RWPE1 (cell line): ENCODE measurements at regions not wholly inside any gene's neighbourhood (a gene's known extent, or its start where the extent isn't known, plus 50 kb on each side); places are given as distances from the start of the nearest gene placed in this dataset.

ENCODE experiments used
- CTCF ChIA-PET: fragments of 350-600 bp; sonication (Branson Sonifier 250); formaldehyde crosslinking; extraction: SDS; loops from one replicate; lab custom pipeline; 2021; lab: Yijun Ruan, JAX
- POLR2A ChIA-PET: fragments of 400-600 bp; formaldehyde crosslinking; extraction: SDS; loops from one replicate; lab custom pipeline; 2020; ENCODE audit warnings: antibody characterized with exemption; ENCODE audit not compliant: low non-redundant PET; lab: Yijun Ruan, JAX
- DNase-seq: peaks from one replicate; pipeline ENCODE4 v3.0.0; 2012; ENCODE audit warnings: low spot score
- H3K27ac ChIP-seq: fragments of 450-650 bp; 2 replicates; pipeline ENCODE4 v1.5.1; 2017
- CTCF ChIP-seq: fragments of 450-650 bp; conservative IDR thresholded peaks from 2 replicates; pipeline ENCODE4 v1.5.1; 2017; ENCODE audit warnings: low read depth, mild to moderate bottlenecking

- no peak for DNase-seq
- ChIA-PET POLR2A (no interaction called here), CTCF (interaction anchor here (0.6 kb wide), 1 partner anchor 45 kb away, joined by 3 read pairs; no protein-coding TSS in a partner anchor)
- TF ChIP-seq CTCF, result no peak
- no peak overlapping the region for H3K27ac ChIP-seq
Measured at GRCh38 chr7:68162712-68163111, 1166.1 kb downstream of the TYW1 start.

- no peak for TF ChIP-seq CTCF
- ChIA-PET POLR2A (no interaction called here), CTCF (interaction anchor here (0.6 kb wide), 1 partner anchor 94 kb away, joined by 4 read pairs; no protein-coding TSS in a partner anchor)
- H3K27ac ChIP-seq, result no peak overlapping the region
- DNase-seq, result no peak
Measured at GRCh38 chr7:68166525-68166924, 1169.9 kb downstream of the TYW1 start.

GRCh38 chr7:68173513-68173912, 1176.9 kb downstream of the TYW1 start:
- POLR2A ChIA-PET, result no interaction called here
- CTCF ChIA-PET, result no interaction called here
- TF ChIP-seq CTCF, result no peak
- no peak for DNase-seq
- H3K27ac ChIP-seq, result no peak overlapping the region

GRCh38 chr7:68176974-68177373, 1180.3 kb downstream of the TYW1 start:
- ChIA-PET CTCF (interaction anchor here (0.6 to 0.8 kb wide), 2 partner anchors 624 to 750 kb away, joined by 3 read pairs; no protein-coding TSS in a partner anchor), POLR2A (no interaction called here)
- no peak overlapping the region for H3K27ac ChIP-seq
- TF ChIP-seq CTCF, result no peak
- DNase-seq, result peak; percentile 7

- H3K27ac ChIP-seq, result no peak overlapping the region
- ChIA-PET CTCF (interaction anchor here (0.7 kb wide), 1 partner anchor 336 kb away, joined by 3 read pairs; no protein-coding TSS in a partner anchor), POLR2A (no interaction called here)
- no peak for DNase-seq
- no peak for TF ChIP-seq CTCF
Measured at GRCh38 chr7:68180761-68181160, 1184.1 kb downstream of the TYW1 start.

- no peak overlapping the region for H3K27ac ChIP-seq
- no peak for DNase-seq
- TF ChIP-seq CTCF, result no peak
- CTCF ChIA-PET, result interaction anchor here (0.6 kb wide), 1 partner anchor 165 kb away, joined by 6 read pairs; no protein-coding TSS in a partner anchor
- POLR2A ChIA-PET, result no interaction called here
Measured at GRCh38 chr7:68183176-68183575, 1186.5 kb downstream of the TYW1 start.
